HG03439 (cell line): ENCODE measurements at regions not wholly inside any gene's neighbourhood (a gene's known extent, or its start where the extent isn't known, plus 50 kb on each side); places are given as distances from the start of the nearest gene placed in this dataset.

Experiments used
- ATAC-seq: cut with Tn5 transposase; IDR thresholded peaks from one replicate; pipeline ENCODE4 v1.9.1; 2021; ENCODE audit warnings: mild to moderate bottlenecking, moderate library complexity; ENCODE audit not compliant: unreplicated experiment

DNA sequence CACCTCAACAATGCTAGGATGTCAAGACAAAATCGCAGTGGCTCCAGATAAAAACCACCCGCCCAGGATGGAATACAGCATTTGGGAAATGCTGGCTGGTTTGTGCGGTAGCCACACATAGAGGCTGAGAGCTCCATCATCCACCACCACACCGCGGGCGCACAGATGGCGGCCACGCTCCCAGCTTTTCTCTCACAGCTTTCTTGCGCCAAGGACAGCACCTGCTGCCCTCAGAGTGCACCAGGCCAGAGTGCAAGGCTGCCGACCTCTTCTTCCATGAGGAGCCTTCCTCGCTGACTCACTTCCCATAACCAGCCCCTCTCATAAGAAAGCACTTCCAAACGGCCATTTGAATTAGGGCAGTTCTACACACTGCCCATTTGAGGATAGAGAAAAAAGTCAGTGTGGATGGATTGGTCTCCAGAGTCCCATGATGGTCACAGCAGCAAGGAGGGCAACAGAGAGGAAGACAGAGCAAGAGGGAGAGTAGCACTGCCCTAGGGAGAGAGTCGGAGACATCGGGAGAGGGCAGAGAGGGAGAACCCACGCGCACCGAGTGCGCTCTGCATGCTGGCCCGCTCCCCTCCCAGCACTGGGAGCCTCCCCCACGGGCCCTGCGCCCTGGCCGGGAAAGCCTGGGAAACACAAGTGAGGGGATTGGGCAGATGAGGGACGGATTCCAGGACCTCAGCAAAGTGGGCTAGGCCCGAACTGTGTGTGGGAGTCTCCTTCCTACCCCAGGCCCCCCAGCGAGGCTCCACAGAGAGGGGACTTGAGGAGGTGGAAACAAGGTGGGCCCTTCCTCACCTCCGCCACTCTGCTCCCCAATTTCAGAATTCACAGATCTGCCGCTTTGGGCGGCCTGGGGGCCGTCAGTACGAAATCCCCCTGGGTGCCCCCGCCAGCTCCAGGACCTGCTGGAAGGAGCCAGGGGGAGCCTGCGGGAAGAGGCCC is 156.9 kb downstream of the USP12 start:
- no peak for ATAC-seq

GRCh38 chr13:27012482-27013197 is 159.0 kb downstream of the USP12 start:
- ATAC-seq: no peak

DNA sequence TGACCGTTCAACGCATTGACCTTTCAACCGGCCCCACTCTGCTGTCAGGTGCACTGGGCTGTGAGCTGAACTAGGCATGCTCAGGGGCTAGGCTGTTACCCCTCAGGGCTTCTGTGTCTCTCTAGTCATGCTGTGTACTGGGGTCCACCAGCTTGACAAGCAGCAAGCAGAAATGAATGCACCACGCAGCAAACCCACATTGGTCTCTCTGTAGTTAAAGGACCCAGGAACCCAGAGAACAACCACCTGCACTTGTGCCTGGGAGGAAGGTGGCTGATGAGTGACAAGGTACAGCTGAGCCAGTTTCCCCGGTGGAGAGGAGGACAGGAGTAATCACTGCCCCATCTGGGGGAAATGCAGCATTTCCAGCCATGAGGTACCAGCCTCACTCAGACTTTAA is 159.9 kb downstream of the USP12 start:
- no peak for ATAC-seq

GRCh38 chr13:27008733-27009132 is 162.9 kb downstream of the USP12 start:
- no peak for ATAC-seq

- no peak for ATAC-seq
Observed at GRCh38 chr13:27007166-27007565, 164.4 kb downstream of the USP12 start.

DNA sequence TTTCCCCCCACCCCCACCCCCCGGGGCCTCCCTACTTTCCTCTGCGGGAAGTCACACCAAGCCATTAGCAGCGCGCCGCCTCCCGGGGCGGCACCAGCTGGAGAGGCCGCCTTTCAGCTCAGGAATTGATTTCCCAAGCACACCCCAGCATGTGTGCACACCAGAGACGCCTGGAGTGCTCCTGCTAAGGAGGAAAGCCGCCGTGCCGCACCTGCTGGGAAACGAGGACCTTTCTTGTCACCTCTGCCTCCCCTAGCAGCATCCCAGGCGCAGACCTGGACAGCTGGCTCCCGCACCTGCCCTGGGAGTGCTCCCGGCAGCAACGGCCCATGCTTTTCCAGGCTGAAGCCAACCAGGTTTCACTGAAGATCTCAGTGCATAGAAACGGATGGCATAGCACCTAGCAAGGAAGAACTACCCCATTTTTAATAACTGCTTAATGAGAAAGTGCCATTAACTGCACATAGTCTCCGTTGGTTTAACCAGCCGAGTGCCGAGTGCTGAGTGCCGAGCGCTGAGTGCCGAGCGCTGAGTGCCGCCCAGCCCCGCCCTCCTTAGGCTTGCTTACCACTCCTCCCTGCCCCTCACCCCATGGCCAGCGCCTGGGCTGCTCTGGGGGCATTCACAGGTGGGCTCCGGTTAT is 165.0 kb downstream of the USP12 start:
- ATAC-seq: no peak

GRCh38 chr13:27005976-27006518 is 165.6 kb downstream of the USP12 start:
- no peak for ATAC-seq

- ATAC-seq: no peak
Observed at GRCh38 chr13:27005556-27005955, 166.1 kb downstream of the USP12 start.

- no peak for ATAC-seq
Observed at GRCh38 chr13:27004866-27005265, 166.7 kb downstream of the USP12 start.

GRCh38 chr13:27004326-27004725 is 167.3 kb downstream of the USP12 start:
- no peak for ATAC-seq

- no peak for ATAC-seq
Observed at GRCh38 chr13:27001705-27002104, 169.9 kb downstream of the USP12 start.

DNA sequence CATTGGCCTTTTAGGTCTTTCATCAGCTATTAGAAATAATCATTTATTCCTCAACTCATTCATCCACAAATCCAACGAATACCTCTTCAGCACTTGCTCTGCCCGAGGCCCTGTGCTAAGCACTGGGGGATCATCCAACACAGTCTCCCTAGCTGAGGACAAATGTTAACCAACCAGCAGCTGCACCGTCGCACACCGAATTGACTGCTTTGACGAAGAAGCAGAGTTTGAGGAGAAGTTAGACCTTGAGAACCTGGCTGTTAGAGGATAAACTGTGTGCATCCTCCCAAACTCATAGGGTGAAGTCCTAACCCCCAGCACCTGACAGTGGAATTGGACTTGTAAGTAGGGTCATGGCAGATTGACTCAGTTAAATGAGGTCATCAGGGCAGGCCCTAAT is 170.9 kb downstream of the USP12 start:
- ATAC-seq: no peak

- no peak for ATAC-seq
Observed at GRCh38 chr13:26999499-26999898, 172.1 kb downstream of the USP12 start.

- ATAC-seq: no peak
Observed at GRCh38 chr13:26998292-26998691, 173.3 kb downstream of the USP12 start.

DNA sequence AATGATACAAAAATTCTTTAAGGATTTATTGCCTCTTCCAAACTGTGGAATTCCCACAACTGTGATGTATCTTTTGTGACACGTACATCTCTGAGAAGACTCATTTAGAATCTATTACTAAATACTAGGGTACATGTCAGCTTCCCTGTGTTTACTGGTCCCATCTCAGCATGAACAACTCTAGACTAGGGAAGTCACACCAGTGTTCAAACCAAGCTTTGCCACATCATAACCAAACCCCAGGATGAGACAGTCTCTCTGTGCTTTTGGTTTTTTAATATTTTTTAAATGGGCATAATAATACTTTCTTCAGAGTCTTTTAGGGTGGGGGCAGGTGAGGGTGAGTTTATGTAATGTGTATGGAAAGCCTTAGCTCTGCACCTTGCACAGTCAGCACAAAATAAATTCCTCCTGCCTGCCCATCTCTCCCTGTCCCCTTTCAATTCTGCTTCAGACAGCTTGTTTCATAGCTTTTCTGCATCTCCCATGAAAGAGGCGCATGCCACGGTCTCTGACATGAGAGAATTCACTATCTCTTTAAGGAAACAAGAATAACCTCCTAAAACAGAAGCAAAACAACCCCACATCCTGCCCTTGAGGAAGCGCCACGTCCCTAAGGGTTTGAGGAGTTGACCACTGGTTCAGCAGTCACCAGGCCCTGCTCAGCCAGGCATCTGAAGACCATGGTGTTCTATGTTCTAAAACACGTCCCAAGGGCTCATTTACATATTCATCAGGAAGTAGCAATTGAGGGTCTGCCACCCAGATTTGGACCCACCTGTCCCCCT is 174.5 kb downstream of the USP12 start:
- peak; percentile 71 for ATAC-seq

GRCh38 chr13:26995159-26995558 is 176.5 kb downstream of the USP12 start:
- no peak for ATAC-seq

DNA sequence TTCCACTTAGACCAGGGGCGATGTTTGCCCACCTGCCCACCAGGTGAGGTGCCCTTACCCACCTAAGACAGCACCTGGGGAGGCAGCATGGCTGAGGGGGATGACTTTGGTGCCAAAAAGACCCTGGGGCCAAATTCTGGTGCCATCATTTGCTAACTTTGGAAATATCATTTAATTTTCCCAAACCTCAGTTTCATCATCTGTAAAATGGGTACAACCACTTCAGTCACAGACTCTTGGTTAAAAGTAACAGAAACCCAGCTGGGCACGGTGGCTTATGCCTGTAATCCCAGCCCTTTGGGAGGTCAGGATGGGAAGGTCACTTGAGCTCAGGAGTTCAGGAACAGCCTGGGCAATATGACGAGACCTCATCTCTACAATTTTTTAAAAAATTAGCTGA is 177.8 kb downstream of the USP12 start:
- ATAC-seq: no peak

DNA sequence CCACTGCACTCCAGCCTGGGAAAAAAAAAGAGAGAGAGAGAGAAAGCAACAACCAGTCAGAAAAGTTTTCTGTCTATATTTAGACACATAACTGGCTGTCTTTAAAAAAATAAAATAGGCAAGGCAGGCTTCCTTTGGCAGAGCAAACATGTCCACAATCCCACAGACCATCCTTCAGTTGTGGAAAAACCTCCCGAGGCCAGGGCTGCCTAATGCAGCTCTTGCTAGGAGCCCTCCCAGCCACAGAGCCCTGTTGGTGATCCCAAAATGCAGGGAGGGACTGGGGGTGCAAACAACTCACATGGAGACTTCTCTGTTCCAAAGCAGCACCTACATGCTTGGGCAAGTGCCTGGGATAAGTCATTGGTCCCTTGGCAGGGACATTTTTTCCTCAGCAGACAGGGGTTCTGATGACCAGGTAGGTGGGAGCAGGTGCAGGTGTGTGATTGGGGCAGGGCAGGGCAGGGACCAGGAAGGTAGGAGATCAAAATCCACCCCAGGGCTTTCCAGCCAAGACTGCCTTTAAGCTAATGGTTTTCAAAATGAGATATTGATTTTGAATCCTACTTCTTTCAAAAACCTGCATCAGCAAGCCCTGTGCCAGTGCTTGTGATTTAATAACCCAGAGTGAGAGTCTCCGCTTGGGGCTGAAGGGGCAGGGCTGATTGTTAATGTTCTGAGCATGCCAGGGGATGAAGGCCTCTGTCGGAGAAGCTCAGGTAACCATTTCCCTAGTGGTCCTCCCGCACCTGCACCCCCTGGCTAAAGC is 178.5 kb downstream of the USP12 start:
- ATAC-seq: no peak

DNA sequence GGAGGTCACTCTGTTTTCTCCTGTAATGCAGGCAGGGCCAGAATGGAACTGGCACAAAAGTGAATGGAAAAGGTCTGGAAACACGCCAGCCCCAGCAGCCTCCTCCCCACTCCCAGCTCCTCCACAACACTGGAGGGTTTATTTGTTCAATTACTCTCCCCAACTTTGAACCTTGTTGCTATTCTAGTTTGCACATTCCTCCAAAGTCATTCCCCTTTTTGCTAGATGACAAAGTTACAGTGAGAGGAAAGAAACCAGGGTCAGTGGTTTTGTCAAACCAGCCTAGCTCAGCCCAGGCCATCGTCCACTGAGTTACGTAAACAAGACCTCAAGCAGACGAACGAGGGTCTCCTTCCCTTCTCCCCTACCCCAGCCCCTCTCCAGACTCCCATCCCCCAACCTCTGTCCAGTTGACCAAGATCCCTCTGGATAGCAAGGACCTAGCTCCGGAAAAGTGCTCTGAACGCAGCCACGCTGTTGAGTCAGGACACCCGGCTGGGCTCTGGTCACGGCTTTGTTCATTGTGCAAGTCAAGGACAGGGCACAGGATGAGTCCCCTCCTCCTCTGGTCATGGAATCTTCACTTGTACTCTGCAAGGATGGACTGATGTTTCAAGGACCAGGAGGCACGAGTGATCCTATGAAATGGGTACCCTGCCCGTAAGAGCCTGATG is 180.0 kb downstream of the USP12 start:
- ATAC-seq: no peak
